GM18508 (cell line): ENCODE measurements at regions not wholly inside any gene's neighbourhood (a gene's known extent, or its start where the extent isn't known, plus 50 kb on each side); places are given as distances from the start of the nearest gene placed in this dataset.

Experiments used
- ATAC-seq: cut with Tn5 transposase; IDR thresholded peaks from one replicate; pipeline ENCODE4 v1.9.1; 2021; ENCODE audit warnings: moderate number of reproducible peaks; ENCODE audit not compliant: insufficient read depth, unreplicated experiment

DNA sequence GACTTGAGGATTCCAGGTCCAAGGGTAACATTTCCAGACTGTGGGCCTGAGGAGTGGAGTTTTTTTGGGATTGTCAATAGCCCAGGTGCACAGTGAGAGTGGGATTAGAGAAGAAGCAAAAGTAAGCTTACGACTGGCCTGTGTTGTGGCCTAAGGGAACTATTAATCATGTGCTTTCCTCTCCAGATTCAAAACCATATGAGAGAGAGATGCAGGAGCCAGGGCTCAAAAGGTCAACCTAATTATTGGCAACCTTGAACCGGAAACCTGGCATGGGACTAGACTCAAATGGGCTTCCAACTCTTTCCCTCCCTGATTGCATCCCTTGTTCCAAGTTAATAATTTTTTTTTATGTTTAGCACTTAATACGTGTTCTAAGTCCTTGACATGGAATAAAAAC lies 242.1 kb upstream of the THRB start:
- no peak for ATAC-seq

GRCh38 chr3:24740326-24740725 lies 245.7 kb upstream of the THRB start:
- ATAC-seq = no peak

DNA sequence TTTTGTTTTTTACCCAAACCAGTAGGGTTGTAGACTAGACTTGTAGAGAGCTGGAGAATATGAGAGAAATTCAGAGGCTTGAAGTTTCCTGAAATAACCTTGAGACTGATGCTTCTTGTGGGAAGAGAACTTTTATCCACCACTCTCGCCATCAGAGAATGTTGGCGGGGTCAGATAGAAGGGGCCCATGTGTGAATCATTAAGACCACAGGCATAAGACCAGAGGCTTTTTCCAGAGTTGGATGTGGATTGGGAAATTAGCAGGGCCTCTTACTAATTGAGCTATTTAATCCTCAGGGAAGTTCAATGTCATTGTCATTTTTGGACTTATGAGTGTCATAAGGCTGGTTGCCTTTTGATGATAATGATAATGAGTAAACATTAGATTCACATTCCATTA lies 246.9 kb upstream of the THRB start:
- ATAC-seq = no peak

DNA sequence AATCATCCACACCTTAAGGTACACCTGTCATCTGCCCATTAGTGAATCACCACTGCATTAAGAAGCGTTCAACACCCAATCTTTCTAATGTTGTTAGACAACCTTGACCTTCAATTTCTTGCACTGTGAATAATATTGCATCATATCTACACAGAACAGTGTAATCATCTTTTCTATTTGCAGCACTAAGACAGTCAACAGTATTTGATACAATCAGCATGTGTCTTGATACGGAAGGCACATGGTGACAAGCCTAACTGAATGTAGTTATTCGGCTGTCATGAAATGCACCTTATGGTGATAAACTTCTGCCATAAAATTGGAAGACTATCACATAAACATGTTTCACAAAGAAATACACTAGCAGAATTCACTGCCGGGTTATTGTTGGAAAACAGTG lies 253.9 kb upstream of the THRB start:
- no peak for ATAC-seq

GRCh38 chr3:24751020-24751419 lies 256.4 kb upstream of the THRB start:
- ATAC-seq = no peak

DNA sequence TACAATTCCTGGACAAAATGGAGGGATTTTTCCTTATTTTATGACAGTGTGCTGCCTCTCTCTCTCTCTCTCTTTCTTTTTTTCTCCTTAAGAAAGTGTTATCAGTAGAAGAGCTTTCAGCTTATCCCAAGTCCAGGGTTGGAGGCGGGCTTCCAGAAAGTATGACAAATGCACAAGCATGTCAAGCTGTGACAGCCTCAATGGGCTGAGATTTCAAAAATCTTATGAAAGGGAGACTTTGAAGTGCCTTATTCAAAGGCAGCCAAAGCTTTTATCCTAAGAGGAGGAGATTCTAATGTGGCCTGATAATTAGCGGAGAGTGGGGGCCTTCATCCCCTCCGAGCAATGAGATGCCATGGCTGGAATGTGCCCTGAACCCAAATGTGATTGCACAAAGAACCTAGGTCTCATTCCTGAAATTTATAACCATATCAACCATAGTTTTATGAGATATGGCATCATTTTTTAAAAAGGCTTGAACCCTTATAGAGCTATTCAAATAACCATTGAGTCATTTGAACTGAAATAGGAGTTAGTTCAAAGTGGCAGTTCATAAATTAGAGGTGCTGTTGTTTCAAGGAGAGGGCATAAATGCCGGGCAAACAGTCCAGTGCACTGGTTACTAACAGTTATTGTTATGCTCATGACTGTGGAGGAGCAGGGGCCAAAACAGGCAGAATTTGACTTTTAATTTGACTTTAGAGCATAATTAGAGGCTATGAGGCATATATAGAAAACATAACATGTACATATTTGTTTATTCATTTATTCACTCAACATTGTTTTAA lies 261.6 kb upstream of the THRB start:
- no peak for ATAC-seq

GRCh38 chr3:24763393-24763792 lies 268.7 kb upstream of the THRB start:
- no peak for ATAC-seq

- no peak for ATAC-seq
These were observed 269.7 kb upstream of the THRB start for GRCh38 chr3:24764236-24764915.

DNA sequence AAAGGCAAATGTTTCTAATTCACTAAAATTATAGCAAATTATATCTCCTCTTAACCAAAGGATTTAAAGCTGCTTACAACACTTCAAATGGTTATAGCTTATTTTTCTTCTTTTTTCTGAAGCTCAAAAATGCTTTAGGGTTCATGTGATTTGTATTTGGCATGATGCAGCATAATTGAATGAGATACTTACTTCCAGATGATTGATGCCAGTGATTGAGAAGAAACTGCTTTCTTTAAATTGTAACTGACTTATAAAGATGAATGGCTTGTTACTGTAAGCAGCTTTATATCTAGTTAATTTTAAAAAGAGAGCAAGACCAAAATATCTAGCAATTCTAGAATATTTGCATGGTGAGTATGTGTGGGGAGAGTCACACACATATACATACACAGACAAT lies 270.7 kb upstream of the THRB start:
- no peak for ATAC-seq

- ATAC-seq = no peak
These were observed 275.3 kb upstream of the THRB start for GRCh38 chr3:24769918-24770317.

- ATAC-seq = no peak
These were observed 279.1 kb upstream of the THRB start for GRCh38 chr3:24773798-24774197.

DNA sequence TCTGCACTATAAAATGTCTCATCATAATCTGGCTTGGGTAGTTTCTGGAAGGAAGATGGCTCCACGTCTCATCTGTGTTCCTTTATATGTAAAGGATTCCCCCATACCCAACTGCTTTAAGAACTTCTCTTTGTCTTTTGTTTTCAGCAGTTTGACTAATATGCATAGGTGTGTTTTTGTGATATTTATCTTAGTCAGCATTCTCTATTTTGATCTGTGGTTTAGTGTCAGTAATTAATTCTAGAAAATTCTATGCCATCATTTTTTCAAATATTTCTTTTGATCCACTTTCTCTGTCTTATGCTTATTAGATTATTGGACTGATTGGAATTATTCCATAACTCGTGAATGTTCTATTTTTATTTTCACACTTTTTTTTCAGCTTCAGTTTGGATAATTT lies 286.3 kb upstream of the THRB start:
- ATAC-seq = no peak

GRCh38 chr3:24781454-24781853 lies 286.8 kb upstream of the THRB start:
- no peak for ATAC-seq

DNA sequence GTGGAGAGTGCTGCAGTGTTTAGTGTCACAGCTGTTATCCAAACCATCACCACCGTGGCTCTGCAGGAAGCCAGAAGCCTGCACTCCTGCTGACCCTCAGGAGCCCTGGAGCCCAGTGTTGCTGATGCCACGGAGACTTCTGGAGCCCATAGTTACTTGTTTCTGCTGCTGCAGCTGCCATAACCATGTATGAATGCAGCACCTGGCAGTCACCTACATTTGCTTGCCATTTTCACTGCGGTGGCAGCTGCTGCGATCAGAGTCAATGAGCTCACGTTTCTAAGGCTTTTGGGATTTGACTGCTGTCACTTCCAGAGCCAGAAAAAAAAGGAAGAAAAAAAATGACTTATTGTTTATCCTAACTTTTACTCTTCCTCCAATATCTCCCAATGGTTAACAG lies 299.2 kb upstream of the THRB start:
- no peak for ATAC-seq

GRCh38 chr3:24802614-24803013 lies 308.0 kb upstream of the THRB start:
- ATAC-seq = peak; percentile 99

DNA sequence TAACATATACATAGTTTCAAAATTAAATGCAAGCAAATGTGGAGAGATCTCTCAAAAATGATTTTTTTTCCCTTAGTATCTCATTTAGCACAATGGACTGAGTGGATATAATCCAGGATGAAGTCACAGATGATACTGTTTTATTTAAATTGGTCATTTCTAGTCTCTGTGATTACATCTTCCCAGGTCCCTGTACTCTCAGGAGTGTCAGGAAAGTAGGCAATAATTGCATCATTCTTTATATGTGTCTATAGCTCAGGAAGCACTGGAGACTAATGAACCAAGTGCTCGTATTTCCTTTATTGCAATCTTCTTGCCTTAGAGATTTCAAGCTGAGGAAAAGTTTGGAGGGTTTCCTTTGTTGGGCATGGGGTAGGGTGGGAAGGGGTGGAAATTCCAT lies 309.4 kb upstream of the THRB start:
- no peak for ATAC-seq

- no peak for ATAC-seq
These were observed 316.2 kb upstream of the THRB start for GRCh38 chr3:24810881-24811280.

DNA sequence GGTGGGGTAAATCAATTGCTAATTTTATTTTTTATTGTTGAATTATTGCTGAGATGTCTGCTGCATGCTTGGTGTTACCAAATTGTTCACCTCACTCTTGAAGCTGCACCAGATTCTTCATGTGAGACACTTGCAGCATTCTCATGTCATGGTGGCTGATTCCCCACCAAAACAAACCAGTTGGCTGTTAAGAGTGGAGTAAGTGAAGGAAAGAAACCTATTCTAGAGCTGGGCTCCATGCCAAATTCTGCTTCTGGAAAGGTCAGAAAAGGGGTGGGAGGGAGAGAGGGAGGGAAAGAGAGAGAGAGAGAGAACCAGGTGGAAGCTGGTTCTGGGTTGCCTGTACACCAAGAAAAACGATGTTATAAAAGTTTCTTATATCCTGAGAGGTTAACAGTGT lies 317.5 kb upstream of the THRB start:
- ATAC-seq = no peak

GRCh38 chr3:24818055-24818454 lies 323.4 kb upstream of the THRB start:
- no peak for ATAC-seq

- no peak for ATAC-seq
These were observed 333.4 kb upstream of the THRB start for GRCh38 chr3:24828011-24828410.

GRCh38 chr3:24828551-24828950 lies 333.9 kb upstream of the THRB start:
- no peak for ATAC-seq

GRCh38 chr3:24829011-24829581 lies 334.4 kb upstream of the THRB start:
- no peak for ATAC-seq
